Uterus (tissue), 3 donors: ENCODE measurements at regions not wholly inside any gene's neighbourhood (a gene's known extent, or its start where the extent isn't known, plus 50 kb on each side); places are given as distances from the start of the nearest gene placed in this dataset.
"Not testable (repeated sequence)": the region's sequence is repeated elsewhere in the genome, so short reads cannot be mapped to it uniquely, and the experiment has no call there.

Experiments used
- DNase-seq, 2 donors: peaks; one replicate each; pipeline ENCODE4 v3.0.0-alpha.2; 2019 to 2020
- H3K27ac ChIP-seq, 2 donors: fragments of 200-600 bp; sonication (generic); 1 replicate in 1 of 2; 2 replicates in 1 of 2; pipeline ENCODE4 v1.5.1; 2016 to 2018
- H3K27me3 ChIP-seq, 2 donors: fragments of 200-600 bp; sonication (generic); one replicate each; pipeline ENCODE4 v1.5.1; 2018 to 2019; ENCODE audit warnings: control low read depth in 1 of 2
- H3K36me3 ChIP-seq, 2 donors: fragments of 200-600 bp; sonication (generic); one replicate each; pipeline ENCODE4 v1.5.1; 2019; ENCODE audit warnings: control low read depth in 1 of 2
- H3K4me1 ChIP-seq, 2 donors: fragments of 200-600 bp; sonication (generic); one replicate each; pipeline ENCODE4 v1.5.1; 2018 to 2019; ENCODE audit warnings: control low read depth in 1 of 2
- H3K4me3 ChIP-seq, 2 donors: fragments of 200-600 bp; sonication (generic); 1 replicate in 1 of 2; 2 replicates in 1 of 2; pipeline ENCODE4 v1.5.1; 2018 to 2019; ENCODE audit warnings: mild to moderate bottlenecking in 1 of 2
- H3K9me3 ChIP-seq, 2 donors: fragments of 200-600 bp; sonication (generic); one replicate each; pipeline ENCODE4 v1.5.1; 2019; ENCODE audit warnings: control low read depth in 1 of 2
- POLR2A ChIP-seq, 2 donors: fragments of 450-650 bp; IDR thresholded peaks; one replicate each; pipeline ENCODE4 v1.6.1; 2016; ENCODE audit warnings: antibody characterized with exemption in 2 of 2, mild to moderate bottlenecking in 1 of 2, moderate library complexity in 1 of 2
- intact Hi-C: fragments of 100-400 bp; cut with DNase I; formaldehyde crosslinking; loops from one replicate; pipeline ENCODE4 v1.15.1; 2023; ENCODE audit warnings: low total_unique reads
- TF ChIP-seq, protein P1 (sequence below), 4 experiments: fragments of 200-600 bp in 2 of 4; fragments of 450-650 bp in 2 of 4; sonication (generic) in 2 of 4; IDR thresholded peaks; one replicate each; pipeline ENCODE4 v1.5.1; 2016 to 2019; ENCODE audit warnings: antibody characterized with exemption in 4 of 4, mild to moderate bottlenecking in 2 of 4, moderate library complexity in 1 of 4
- donor health status: DM: yes; HTN: yes; CAD: no.

DNA sequence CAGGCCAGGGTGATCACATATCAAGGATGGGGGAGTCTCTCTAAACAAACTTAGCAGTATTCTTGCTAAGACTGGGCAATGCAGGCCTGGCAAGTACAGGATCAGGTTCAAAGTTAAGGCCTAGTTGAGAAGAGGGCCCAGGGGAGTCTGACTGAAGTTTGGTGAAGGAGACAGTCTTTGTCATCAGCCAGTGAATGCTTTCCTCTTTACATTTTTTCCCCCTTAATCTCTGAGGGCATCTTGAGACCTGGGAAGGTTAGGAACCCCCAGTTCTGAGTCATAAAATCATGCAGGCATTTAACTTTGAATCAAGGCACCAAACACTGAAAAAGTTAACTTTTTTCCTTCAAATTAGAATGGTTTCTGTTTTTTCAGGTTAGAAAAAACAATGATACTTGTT is 311.5 kb downstream of the REEP3 start:
- TF ChIP-seq, protein P1, sequence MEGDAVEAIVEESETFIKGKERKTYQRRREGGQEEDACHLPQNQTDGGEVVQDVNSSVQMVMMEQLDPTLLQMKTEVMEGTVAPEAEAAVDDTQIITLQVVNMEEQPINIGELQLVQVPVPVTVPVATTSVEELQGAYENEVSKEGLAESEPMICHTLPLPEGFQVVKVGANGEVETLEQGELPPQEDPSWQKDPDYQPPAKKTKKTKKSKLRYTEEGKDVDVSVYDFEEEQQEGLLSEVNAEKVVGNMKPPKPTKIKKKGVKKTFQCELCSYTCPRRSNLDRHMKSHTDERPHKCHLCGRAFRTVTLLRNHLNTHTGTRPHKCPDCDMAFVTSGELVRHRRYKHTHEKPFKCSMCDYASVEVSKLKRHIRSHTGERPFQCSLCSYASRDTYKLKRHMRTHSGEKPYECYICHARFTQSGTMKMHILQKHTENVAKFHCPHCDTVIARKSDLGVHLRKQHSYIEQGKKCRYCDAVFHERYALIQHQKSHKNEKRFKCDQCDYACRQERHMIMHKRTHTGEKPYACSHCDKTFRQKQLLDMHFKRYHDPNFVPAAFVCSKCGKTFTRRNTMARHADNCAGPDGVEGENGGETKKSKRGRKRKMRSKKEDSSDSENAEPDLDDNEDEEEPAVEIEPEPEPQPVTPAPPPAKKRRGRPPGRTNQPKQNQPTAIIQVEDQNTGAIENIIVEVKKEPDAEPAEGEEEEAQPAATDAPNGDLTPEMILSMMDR (IDR thresholded peaks at IDR 0.05) = no peak
- TF ChIP-seq POLR2A (IDR thresholded peaks at IDR 0.05) = no peak
- H3K27ac ChIP-seq = no peak overlapping the region
- H3K9me3 ChIP-seq = no peaks in the 10 kb centered on the region
- no peaks in the 10 kb centered on the region for H3K4me1 ChIP-seq
- no peaks in the 10 kb centered on the region for H3K36me3 ChIP-seq
- no peak overlapping the region for H3K4me3 ChIP-seq
- DNase-seq = no peak
- no peaks in the 10 kb centered on the region for H3K27me3 ChIP-seq
- intact Hi-C loops = no loop called here

DNA sequence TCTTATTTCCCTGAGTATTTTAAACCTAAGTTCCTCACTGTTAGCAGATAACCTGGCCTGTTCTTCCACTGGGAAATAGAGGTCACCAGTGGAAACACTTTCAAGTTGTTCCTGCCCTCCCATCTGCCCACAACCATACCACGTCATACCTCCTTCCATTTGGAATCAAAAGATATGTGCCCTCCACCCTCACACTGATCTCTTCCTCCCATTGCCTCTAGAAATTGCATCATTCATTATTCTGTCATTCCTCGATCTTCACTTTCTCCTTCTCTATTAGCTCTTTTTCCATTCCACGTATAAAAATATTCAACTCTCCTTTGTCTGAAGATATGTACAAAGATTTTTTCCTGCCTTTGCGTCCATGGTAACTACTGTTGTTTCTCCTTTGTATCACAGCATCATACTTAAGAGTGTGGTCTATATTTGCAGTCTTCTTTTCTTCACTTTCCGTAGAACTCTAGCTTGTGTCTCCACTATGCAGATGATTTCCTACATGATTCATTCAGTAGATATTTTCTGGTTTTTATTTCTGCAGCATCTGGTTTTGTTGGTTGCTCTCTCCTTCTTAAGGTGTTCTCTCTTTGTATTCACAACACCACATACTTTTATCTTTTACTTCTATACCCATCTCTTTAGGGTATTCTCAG is 312.3 kb downstream of the REEP3 start:
- Histone ChIP-seq H3K36me3 (no peaks in the 10 kb centered on the region), H3K27me3 (no peaks in the 10 kb centered on the region), H3K27ac (no peak overlapping the region), H3K9me3 (no peaks in the 10 kb centered on the region), H3K4me3 (no peak overlapping the region), H3K4me1 (no peaks in the 10 kb centered on the region)
- TF ChIP-seq, protein P1 (IDR thresholded peaks at IDR 0.05) = no peak
- intact Hi-C loops = no loop called here
- no peak for DNase-seq

DNA sequence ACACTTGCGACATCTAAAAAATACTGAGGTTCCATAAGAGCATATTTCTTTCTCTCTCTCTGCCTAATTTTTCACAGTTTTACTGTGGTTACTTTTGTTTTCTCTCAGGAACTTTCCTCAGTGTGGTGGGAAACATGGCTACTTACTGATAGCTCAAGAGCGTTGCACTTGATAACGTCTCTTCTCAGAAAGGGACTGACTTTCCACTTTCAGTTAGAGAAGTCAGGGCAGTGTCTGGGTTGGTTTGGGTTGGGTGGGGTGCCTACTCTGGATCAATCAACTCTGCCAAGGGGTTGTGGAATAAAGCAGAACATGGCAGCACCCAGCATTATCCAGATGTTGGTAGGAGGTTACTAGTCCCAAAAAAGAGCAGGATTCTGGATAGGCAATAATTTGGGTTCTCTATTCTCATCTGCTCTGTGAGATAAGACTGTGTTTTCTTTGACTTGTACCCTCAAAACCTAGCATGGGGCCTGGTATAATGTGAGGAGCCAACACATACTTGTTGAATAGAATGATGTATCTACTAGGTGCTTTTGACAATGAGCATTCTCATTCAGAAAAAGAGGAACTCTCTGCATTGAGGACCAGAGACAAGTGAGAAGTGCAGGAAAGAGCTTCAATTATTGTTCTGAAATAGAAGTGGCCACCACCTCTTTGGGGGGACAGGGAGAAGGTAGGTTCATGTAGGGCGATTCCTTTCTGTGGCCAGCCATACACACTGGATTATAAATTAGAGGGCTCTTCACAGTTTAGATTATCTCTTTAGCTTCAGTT is 315.7 kb downstream of the REEP3 start:
- Histone ChIP-seq H3K36me3 (no peaks in the 10 kb centered on the region), H3K27ac (no peak overlapping the region), H3K9me3 (no peaks in the 10 kb centered on the region), H3K27me3 (no peaks in the 10 kb centered on the region), H3K4me3 (no peak overlapping the region), H3K4me1 (no peaks in the 10 kb centered on the region)
- intact Hi-C loops = no loop called here
- no peak for TF ChIP-seq POLR2A (IDR thresholded peaks at IDR 0.05)
- TF ChIP-seq, protein P1 (IDR thresholded peaks at IDR 0.05) = no peak
- DNase-seq = no peak

DNA sequence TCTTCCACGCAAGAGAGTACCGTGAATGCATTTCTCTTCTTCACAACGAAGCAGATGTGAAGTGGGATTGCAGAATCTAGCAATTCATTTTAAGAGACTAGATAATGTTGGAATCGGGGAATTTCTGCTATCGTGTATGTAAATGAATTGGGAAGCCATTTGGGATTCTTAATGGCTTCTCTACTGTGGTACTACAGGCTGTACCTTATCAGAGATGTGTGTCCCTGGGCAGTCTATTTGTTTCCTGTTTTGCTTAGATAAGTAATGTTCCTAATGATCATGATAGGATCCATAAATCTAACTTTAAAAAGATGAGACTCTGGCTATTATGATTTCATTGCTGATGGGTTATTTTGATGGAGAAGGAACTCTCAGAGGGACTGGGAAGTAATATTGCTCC is 320.6 kb downstream of the REEP3 start:
- Histone ChIP-seq H3K4me3 (no peak overlapping the region), H3K36me3 (no peaks in the 10 kb centered on the region), H3K4me1 (no peaks in the 10 kb centered on the region), H3K9me3 (no peaks in the 10 kb centered on the region), H3K27ac (no peak overlapping the region), H3K27me3 (no peaks in the 10 kb centered on the region)
- TF ChIP-seq POLR2A (IDR thresholded peaks at IDR 0.05) = no peak
- TF ChIP-seq, protein P1 (IDR thresholded peaks at IDR 0.05) = no peak
- intact Hi-C loops = no loop called here
- DNase-seq = no peak

DNA sequence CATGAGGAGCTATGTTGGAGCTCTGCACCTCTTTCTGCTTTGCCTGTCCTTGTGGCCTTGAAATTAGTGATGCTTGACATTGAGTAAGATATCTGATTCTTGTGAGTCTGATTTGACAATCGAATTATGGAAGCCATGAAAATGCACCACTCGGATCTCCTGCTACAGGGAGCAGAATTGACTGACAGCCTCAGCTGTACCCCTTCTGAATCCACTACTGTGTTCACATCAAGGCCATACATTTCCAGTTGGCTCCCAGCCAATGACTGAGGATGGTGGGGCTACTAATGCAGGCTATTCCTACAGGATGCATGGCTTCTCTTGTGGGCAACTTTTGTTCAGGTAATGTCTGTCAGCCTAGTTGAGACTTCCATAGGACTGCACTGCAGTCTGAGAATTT is 321.9 kb downstream of the REEP3 start:
- Histone ChIP-seq H3K9me3 (no peaks in the 10 kb centered on the region), H3K4me3 (no peak overlapping the region), H3K27ac (no peak overlapping the region), H3K36me3 (no peaks in the 10 kb centered on the region), H3K4me1 (no peaks in the 10 kb centered on the region), H3K27me3 (no peaks in the 10 kb centered on the region)
- TF ChIP-seq, protein P1 (IDR thresholded peaks at IDR 0.05) = no peak
- no peak for TF ChIP-seq POLR2A (IDR thresholded peaks at IDR 0.05)
- intact Hi-C loops = no loop called here
- no peak for DNase-seq

DNA sequence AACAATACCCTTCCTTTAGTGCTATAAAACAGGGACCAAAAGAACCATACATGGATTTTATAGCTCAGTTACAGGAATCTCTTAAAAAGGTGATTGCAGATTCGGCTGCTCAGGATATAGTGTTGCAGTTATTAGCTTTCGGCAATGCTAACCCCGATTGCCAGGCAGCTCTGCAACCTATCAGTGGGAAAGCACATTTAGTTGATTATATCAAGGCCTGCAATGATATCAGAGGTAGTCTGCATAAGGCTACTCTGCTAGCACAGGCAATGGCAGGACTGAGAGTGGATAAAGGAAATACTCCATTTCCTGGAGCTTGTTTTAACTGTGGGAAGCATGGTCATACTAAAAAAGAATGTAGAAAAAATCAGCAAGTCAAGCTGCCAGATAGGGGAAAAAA is 327.7 kb downstream of the REEP3 start:
- H3K4me1 ChIP-seq, H3K27ac ChIP-seq, DNase-seq, H3K4me3 ChIP-seq, H3K36me3 ChIP-seq, H3K27me3 ChIP-seq, intact Hi-C loops, H3K9me3 ChIP-seq: not testable (repeated sequence)
